ENCODE measurements at regions not wholly inside any gene's neighbourhood (a gene's known extent, or its start where the extent isn't known, plus 50 kb on each side); places are given as distances from the start of the nearest gene placed in this dataset.
A peak's percentile ranks its signal among the peaks of the same experiment; 100 is the strongest.
"Not testable (repeated sequence)": the region's sequence is repeated elsewhere in the genome, so short reads cannot be mapped to it uniquely, and the experiment has no call there.

DNA sequence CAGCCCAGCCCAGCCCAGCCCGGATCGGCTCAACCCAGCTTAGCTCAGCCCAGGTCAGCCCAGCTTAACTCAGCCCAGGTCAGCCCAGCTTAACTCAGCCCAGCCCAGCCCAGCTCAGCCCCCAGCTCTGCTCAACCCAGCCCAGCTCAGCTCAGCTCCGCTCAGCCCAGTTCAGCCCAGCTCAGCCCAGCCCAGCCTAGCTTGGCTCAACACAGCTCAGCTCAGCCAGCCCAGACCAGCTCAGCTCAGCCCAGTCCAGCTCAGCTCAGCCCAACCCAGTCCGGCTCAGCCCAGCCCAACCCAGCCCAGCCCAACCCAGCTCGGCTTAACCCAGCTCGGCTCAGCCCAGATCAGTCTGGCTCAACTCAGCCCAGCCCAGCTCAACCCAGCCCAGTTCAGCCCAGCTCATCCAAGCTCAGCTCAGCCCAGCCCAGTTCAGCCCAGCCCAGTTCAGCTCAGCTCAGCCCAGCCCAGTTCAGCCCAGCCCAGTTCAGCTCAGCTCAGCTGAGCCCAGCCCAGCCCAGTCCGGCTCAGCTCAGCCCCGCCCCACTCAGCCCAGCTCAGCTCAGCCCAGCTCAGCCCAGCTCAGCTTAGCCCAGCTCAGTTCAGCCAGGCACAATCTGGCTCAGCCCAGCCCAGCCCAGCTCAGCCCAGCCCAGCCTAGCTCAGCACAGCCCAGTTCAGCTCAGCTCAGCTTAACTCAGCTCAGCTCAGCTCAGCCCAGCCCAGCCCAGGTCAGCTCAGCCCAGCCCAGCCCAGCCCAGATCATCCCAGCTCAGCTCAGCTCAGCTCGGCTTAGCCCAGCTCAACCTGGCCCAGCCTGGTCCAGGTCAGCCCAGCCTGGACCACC, 331.7 kb downstream of the TMEM121 start:
- DNase-seq (ENCODE audit: low read depth): no peak

DNA sequence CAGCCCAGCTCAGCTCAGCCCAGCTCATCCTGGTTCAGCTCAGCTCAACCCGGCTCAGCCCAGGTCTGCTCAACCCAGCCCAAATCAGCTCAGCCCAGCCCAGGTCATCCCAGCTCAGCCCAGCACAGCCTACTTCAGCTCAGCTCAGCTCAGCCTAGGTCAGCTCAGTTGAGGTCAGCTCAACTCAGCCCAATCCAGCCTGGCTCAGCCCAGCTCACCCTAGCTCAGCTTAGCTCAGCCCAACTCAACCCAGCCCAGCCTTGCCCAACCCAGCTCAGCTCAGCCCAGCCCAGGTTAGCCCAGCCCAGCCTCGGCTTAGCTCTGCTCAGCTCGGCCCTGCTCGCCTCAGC, 332.3 kb downstream of the TMEM121 start:
- DNase-seq (ENCODE audit: low read depth): no peak

- not testable (repeated sequence) for DNase-seq (ENCODE audit: low read depth)
These were observed 332.8 kb downstream of the TMEM121 start for GRCh38 chr14:105859073-105859716.

GRCh38 chr14:105859717-105860614, 333.6 kb downstream of the TMEM121 start:
- DNase-seq (ENCODE audit: low read depth): no peak

GRCh38 chr14:105860615-105861580, 334.5 kb downstream of the TMEM121 start:
- no peak for DNase-seq (ENCODE audit: low read depth)

DNA sequence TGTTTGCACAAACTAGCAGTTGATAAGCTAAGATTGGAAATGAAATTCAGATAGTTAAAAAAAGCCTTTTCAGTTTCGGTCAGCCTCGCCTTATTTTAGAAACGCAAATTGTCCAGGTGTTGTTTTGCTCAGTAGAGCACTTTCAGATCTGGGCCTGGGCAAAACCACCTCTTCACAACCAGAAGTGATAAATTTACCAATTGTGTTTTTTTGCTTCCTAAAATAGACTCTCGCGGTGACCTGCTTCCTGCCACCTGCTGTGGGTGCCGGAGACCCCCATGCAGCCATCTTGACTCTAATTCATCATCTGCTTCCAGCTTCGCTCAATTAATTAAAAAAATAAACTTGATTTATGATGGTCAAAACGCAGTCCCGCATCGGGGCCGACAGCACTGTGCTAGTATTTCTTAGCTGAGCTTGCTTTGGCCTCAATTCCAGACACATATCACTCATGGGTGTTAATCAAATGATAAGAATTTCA, 335.6 kb downstream of the TMEM121 start:
- peak; percentile 27 for DNase-seq (ENCODE audit: low read depth)

DNA sequence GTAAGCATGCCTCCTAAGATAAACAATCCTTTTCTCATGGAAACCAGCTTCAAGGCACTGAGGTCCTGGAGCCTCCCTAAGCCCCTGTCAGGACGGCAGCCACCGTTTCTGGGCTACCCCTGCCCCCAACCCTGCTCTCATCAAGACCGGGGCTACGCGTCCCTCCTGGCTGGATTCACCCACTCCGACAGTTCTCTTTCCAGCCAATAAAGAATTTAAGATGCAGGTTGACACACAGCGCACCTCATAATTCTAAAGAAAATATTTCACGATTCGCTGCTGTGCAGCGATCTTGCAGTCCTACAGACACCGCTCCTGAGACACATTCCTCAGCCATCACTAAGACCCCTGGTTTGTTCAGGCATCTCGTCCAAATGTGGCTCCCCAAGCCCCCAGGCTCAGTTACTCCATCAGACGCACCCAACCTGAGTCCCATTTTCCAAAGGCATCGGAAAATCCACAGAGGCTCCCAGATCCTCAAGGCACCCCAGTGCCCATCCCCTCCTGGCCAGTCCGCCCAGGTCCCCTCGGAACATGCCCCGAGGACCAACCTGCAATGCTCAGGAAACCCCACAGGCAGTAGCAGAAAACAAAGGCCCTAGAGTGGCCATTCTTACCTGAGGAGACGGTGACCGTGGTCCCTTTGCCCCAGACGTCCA, 336.3 kb downstream of the TMEM121 start:
- DNase-seq (ENCODE audit: low read depth): no peak

- DNase-seq (ENCODE audit: low read depth): no peak
These were observed 337.1 kb downstream of the TMEM121 start for GRCh38 chr14:105863296-105864108.

- DNase-seq (ENCODE audit: low read depth): no peak
These were observed 337.7 kb downstream of the TMEM121 start for GRCh38 chr14:105864116-105864515.

DNA sequence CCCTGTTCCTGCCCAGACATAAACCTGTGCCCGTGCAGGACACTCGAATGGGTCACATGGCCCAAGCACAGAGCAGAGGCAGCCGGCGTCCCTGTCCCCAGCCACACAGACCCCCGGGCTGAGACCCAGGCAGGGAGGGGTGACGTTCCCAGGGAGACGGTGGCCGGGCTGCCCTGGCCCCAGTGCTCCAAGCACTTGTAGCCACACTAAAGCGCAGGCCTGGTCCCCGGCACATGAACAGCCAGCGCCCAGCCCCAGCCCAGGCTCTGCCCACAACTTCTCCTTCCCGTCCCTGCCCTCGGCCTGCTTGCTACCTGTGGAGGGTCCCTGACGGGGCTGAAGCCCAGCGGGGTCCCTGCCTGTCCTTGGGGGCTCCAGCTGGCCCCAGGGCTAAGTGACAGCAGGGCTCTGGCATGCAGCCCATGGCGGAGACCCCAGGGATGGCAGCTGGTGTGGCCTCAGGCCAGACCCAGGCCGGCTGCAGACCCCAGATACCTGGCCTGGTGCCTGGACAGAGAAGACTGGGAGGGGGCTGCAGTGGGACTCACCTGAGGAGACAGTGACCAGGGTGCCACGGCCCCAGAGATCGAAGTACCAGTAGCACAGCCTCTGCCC, 338.4 kb downstream of the TMEM121 start:
- DNase-seq (ENCODE audit: low read depth): no peak

DNA sequence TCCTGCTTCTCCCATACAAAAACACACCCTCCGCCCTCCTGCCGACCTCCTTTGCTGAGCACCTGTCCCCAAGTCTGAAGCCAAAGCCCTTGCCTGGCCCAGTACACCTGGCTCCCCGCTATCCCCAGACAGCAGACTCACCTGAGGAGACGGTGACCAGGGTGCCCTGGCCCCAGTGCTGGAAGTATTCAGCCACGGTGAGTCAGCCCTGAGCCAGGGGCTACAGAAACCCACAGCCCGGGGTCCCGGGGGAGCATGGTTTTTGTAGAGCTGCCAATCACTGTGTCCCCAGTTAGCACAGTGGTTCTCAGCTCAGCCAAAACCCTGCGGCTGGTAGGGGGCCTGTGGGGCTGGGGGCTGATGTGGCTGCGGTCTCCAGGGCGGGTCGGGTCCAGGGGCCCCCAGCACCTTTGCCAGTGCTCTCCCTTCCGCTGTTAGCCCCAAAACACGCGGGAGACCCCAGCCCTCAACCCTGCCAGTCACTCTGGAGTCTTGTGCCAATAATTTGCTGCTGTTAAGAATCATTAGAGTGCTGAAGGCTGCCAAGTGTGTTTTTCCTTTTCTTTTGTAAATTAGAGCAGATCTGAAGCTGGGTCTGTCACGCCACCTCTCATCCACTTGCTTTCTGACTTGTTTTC, 339.0 kb downstream of the TMEM121 start:
- no peak for DNase-seq (ENCODE audit: low read depth)

DNA sequence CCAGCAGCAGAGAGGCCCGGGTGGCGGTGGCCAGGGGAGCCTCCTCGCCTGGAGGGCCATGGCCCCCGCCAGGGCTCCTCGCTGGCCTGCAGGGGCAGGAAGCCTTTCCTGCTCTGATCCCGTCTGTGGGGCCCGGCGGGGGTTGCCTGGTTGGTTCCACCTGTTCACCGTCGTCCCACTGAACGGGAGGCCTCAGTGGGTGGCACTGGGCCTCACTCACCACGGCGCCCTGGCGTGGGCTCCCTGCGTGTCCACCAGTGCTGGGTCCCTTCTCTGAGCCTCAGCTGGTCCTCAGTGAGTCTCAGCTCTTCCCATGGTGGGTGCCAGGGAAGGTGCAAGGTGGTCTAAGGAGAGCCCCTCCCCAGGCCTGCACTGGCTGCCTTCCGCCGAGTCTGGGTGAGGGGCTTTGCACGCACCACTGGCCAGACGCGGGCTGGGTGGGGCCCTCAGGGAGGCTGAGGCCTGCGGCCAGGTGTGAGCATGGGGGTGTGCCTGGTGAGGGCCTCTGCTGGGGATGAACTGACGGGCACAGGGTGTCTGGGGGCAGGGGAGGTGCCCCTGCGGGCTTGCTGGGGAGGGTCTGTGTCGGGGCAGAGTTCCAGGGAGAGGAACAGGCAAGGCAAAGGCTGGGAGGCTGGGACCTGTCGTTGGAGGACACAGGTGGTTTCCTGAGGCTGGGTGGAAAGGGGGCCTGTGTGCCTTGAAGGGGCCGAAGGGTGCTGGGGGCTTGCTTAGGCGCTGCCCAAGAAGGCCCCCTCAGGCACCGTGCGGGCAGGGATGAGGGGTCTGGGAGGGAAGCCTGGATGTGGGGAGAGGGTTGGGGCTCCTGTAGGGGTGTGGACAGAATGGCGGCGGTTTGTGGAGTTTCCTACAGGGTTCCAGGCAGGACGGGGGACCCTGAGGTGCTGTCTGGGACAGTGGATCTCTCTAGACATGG, 339.8 kb downstream of the TMEM121 start:
- DNase-seq (ENCODE audit: low read depth): no peak

DNA sequence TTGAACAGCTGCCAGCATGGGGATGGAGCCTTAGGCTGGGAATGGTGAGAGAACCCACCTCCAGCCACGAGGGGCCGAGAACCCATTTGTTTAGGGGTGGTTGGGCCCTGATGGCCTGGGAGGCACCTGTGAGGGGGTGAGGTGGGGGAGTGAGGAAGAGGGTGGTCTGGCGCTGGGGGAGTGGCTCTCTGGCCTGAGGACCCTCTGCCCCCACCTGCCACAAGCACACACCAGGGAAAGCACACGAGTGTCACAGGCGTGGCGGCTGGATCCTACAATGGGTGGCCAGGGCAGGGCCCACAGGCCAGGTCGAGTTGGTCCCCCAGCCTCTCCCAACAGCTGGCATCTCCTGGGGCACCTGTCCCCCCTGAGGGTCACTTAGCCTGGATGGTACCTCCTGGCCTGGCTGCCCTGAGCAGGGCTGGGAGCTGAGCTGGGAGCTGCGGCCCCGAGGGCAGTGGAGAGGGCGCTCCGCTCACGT, 340.5 kb downstream of the TMEM121 start:
- DNase-seq (ENCODE audit: low read depth): no peak

- DNase-seq (ENCODE audit: low read depth): no peak
These were observed 341.7 kb downstream of the TMEM121 start for GRCh38 chr14:105867961-105868599.

GRCh38 chr14:105871590-105871989, 345.2 kb downstream of the TMEM121 start:
- DNase-seq (ENCODE audit: low read depth): no peak

DNA sequence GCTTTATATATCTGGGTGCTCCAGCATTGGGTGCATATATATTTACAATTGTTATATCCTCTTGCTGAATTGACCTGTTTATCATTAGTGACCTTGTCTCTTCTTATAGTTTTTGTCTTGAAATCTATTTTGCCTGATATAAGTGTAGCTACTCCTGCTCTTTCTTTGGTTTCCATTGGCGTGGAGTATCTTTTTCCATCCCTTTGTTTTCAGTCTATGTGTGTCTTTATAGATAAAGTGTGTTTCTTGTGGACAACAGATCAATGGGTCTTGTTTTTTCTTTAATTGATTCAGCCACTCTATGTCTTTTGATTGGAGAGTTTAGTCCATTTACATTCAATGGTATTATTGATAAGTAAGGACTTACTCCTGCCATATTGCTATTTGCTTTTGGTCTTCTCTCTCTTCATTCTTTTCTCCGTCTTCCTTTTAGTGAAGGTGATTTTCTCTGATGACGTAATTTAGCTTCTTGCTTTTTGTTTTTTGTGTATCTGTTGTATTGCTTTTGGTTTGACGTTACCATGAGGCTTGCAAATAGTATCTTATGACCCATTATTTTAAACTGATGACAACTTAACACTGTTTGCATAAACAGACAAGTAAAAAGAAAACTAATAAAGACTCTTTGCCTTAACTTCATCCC, 347.6 kb downstream of the TMEM121 start:
- no peak for DNase-seq (ENCODE audit: low read depth)

DNA sequence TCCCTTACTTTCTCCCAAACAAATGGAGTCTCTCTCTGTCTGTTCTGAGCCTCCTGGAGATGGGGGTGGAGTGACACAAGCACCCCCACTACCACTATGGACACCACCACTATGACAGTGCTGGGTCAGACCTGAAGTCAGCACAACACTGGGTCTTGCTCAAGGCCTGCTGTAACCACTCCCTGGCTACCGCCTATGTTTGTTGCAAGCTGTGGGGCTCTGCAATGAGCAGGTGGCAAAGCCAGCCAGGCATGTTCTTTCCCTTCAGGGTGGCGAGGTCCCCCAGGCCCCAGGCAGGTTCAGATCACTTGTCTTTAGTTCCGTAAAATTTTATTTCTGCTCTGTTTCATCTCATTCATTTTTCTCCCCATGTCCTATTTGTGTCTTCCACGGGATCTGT, 349.8 kb downstream of the TMEM121 start:
- no peak for DNase-seq (ENCODE audit: low read depth)

Data from activated T-cell treated with anti-CD3 and anti-CD28 coated beads for 24 hours (primary cell).